ENCODE measurements at regions not wholly inside any gene's neighbourhood (a gene's known extent, or its start where the extent isn't known, plus 50 kb on each side); places are given as distances from the start of the nearest gene placed in this dataset.

DNA sequence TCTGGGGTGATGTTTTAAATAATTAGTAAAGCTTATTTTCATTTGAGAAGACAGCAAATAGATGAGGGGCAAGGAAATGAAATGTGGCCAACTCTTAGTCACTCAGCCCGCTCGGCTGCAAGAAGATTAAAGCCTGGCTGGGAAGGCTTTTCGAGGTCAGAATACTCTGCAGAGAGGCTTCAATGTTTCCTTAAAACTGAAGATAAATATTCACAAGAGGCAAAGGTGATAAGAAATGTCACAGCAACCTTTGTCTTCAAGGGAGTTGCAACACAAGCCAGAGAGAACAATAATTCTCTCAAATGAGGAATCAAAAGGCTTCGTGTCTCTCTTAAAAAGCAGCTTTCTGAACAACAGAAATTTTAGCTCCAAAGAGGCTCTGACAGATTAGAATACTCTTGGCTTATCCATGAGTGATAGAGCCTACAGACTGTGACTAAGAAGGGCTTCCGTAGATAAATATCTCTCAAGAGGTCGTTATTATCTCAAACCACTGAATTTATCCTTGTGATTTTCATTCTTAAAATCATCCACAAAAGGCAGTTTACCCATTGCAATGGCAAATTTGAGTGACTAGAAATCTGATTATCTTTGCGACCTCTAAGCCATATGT is 92.5 kb downstream of the KLF6 start:
- no peak for DNase-seq (ENCODE audit: low read depth, low spot score)

DNA sequence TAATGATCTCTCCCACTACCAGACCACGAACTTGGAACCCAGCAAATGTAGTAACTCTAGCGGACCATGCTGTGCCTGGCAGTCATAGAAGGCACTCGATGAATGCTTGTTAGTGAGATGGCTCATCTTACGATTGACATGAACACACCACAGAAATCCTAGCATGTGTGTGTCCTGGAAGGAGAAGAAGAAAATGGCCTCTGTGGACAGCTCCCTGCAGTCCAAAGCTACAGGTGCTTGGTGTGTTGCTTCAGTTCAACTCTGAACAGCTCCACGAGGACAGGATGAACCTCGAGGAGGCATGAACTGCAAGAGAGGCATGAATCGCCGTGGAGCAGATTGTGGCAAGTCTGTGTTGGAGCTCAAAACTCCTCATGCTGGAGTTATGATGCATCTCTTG is 93.5 kb downstream of the KLF6 start:
- no peak for DNase-seq (ENCODE audit: low read depth, low spot score)

DNA sequence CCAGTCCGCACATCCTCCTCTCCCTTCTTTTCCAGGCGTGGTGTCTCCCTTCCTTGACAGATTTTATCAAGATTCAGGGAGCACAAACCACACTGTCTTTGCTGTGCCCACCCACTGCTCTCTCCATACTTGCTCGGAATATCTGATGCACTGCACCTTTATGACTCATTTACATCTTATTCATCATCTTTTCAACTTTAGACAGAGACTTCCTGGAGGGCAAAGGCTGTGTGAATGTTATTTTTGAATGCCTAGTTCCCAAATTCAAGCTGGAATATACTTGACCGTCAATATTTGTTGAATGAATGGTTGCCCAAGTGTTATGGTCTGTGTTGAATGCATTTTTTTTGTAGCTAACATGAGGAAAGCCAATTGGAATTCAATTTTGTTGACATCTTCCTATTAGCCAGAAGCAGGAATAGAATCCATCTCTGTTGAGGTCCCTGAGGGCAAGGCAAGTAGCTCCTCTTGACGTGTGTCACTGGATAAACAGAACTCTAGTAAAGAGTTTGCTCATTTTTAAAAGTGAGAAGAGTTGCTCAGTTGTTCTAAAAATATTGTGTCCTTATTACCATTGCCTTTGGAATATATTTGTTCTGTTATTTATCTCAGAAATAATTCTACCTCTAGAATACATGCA is 95.0 kb downstream of the KLF6 start:
- DNase-seq (ENCODE audit: low read depth, low spot score), result no peak

DNA sequence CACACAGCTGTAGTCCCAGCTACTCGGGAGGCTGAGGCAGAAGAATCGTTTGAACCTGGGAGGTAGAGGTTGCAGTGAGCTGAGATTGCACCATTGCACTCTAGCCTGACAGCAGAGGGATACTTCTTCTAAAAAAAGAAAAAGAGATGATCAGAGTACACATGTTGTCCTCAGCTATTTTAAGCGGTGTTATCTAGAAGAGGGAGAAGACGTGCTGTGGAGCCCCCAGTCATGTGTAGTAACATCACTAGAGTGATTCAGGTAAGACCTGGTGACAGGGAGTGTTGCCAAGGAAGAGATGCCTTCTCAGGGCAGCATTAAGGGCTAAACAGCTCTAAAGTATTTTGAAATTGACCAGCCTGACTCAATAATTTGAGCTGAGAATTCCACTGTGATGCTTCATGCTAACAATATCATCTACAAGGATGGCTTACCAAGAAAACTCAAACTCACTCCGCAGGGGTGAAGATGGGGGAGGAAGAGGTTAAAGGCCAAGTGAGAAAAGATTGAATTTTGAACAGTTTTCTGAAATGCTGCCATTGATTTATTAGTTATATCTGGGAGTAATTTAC is 97.4 kb downstream of the KLF6 start:
- no peak for DNase-seq (ENCODE audit: low read depth, low spot score)

DNA sequence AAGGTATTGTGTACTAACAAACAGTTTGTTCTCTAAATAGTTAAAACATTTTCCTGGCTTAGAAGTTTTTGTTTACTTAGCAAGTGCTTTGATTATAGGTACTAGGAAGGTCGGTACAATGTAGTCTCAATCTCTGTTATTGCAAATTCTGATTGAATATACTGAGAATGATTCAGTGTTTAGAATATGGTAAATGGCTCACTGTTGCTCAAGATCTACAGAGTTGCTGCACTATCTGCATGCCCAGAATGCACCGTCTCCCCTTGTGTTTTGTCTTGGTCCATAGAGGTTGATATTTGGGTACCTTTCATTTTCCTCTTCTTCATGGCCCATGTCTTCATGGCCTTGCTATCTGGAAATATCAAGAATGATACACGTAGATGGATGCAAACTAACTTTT is 99.6 kb downstream of the KLF6 start:
- DNase-seq (ENCODE audit: low read depth, low spot score), result no peak

DNA sequence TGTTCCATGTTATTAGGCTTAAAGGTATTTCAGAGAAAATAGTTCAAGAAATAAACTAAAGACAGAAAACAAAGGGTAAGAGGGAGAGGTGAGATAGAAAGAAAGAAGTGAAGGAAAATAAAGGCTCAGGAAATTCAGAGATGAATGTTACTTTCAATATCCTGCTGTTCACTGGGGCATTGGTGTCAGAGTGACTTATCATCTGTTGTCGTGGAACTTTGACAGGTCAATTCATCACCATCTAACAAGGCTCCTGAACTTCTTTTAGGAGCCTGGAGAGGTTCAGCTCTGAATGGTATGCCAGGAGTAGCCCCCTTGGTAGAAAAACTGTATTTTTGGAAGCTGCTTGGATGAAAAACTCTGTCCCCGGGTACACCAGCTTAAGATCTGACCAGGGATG is 100.1 kb downstream of the KLF6 start:
- DNase-seq (ENCODE audit: low read depth, low spot score), result no peak

DNA sequence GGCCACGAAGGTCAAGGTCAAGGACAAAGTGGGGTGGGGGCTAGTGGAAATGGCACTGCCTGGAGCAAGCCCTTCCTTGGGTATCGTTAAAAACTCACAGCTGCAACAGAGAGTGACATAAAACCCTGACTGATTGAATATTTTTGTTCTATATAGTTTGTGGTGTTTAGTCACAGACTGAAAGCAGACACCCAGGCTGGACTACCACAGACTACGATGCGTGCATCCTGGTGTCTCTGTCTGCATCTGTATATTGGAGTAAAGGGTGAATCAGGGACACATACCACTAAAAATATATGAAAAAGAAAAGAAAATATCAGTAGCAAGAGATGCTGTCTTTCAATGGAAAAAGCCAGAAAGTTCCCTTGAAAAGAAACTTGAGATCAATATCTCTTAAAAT is 101.4 kb downstream of the KLF6 start:
- DNase-seq (ENCODE audit: low read depth, low spot score), result no peak

DNA sequence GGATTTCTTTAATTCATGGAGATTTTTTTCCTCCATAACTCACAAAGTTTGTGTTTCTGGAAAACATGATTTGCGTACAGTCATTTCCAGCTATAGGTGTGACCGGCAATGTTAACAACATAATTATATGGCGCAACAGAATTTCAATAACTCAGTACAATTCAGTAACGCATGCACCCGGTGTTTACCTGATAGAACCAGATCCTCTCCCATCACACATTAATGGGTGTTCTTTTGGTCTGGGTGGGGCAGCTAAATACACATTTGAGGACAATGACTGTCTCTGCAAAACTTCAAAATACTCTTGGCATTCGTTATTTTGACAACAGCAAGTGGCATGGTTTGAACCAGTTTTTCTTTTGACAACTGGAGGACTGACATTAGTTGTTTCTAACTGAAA is 102.3 kb downstream of the KLF6 start:
- no peak for DNase-seq (ENCODE audit: low read depth, low spot score)

DNA sequence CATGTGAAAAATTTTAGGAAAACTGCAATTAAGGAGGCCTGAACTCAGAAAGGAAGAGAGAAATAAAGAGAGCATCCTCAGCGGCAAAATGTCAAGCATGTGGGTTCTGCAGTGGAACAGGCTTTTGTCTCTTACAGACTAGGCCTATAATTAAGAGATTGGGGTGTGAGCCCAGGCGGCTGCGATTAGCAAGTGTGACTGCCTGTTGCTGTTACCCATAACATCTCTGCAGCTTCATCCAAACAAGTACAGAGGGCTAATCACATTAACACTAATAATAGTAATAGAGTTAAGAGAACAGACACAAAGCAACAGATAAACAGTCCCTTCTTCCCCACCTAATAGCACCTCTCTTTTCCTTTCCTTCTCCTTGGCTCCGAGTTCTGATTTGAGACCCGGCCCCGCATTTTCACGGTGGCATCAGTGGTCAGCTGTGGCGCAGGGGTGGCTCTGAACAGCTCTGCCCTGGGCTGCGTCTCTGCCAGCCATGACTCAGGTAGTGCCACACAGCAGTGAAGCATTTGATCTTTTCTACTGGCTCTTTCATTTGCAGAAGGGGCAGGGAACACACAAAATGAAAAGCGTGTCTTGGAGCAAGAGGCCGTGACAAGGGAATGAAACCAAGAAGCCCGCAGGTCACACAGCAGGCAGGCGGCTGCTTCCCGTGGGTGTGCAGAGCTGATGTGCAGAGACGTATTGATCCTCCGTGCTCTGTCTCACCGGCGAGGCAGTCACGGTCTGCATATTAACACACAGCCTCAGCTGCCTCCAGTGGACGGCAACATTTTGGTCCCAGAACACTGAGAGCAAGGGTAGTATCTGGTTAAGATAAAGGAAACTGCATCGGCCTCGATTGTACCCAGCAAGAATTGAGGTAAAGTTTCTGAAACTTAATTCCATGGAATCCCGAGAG is 103.1 kb downstream of the KLF6 start:
- DNase-seq (ENCODE audit: low read depth, low spot score), result no peak

DNA sequence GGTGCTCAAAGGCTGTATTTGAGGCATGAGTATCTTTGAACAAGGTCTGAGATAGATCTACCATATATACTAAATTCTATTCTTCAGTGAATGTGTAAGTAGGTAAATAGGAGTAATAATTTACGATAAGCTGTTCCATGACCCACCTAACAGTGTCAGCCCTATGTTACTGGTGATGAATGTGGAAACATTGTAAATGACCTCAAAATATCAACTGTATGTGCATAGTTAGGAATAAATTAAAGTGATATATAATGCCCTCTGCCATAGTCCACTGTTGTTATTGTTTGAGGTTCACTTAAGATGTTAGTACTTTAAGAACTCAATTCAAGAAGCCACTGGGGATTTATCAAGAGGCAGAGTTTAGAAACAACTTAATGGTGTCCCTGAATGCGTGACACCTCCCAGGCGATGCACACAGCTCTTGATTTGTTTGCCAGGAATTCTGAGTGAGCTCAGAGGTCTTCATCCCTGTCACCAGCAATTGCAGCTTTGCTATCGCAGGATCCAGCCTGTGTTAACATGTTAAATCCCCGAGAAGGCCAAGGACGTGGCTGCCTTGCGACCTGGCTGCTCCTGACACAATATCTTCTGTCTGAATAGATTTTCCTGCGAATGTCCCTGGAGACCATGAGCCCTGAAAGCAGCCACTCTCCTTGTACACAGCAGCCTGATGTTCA is 104.9 kb downstream of the KLF6 start:
- no peak for DNase-seq (ENCODE audit: low read depth, low spot score)

DNA sequence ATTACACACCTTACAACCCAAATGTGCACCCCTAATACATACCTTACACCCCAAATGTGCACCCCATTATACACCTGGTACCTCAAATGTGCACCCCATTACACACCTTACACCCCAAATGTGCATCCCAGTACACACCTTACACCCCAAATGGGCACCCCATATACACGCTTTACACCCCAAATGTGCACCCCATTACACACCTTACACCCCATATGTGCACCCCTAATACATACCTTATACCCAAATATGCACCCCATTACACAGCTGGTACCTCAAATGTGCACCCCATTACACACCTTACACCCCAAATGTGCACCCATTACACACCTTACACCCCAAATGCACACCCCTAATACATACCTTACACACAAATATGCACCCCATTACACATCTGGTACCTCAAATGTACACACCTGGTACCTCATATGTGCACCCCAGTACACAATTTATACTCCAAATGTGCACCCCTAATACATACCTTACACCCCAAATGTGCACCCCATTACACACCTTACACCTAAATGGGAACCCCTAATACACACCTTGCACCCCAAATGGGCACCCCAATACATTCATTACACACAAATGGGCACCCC is 106.3 kb downstream of the KLF6 start:
- DNase-seq (ENCODE audit: low read depth, low spot score), result no peak

DNA sequence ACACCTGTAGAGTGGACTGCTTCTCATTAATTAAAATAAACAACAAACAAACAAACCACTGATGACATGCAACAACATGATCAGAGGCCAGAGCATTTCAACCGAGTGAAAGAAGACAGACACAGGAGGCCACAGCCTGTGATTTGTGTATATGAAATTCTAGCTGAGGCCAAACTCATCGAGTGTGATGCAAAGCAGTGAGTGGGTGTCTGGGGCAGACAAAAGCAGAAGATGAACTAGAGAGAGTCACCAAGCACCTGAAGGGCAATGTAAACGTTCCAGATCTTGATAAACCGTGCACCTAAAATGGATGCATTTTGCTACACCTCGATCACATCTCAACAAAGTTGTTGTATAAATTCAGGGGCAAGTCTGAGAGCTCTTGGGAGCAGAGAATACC is 108.4 kb downstream of the KLF6 start:
- DNase-seq (ENCODE audit: low read depth, low spot score), result no peak

DNA sequence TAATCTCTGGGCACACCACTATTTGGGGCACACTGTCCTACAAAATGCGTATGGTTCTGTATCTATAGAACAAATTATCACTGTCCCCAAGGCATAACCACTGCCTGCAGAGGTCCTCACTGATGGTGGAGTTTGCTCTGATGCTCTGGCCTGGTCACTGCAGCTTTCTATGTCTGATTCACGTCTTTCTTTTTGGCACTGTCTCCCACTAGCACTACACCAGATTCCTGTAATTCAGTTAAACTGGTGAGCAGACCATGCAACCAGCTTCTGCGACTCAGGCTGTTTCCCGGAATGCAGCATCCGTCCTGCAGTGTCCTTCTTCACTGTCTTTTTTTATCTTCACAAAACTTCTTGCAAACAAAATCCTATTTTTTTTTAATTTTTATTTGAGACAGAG is 112.8 kb downstream of the KLF6 start:
- DNase-seq (ENCODE audit: low read depth, low spot score), result no peak

DNA sequence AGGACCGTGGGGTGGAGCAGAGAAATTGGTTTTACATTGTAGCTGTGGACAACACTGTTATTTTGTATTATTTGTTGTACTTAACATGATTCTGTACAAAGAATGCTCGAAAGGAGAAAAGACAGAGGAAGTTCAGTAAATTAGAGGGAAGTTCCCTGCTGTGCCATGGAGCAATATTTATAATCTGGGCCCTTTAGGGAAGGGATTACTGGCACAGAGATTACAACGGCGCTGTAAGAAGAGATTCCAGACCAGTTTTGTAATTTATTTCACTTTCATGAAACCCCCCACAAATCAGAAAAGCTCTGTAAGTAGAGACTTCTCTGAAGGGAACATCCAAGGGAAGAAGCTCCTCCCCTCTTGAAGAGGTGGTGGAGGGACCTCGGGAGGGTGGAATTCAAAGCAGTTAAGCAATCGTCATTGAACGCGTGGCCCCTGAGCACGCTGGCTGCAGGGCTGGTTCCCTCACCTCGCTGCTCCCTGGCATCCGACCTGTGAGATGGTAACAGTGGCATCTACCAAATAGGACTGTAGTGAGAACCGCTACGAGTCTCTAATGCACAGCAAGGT is 113.5 kb downstream of the KLF6 start:
- no peak for DNase-seq (ENCODE audit: low read depth, low spot score)

DNA sequence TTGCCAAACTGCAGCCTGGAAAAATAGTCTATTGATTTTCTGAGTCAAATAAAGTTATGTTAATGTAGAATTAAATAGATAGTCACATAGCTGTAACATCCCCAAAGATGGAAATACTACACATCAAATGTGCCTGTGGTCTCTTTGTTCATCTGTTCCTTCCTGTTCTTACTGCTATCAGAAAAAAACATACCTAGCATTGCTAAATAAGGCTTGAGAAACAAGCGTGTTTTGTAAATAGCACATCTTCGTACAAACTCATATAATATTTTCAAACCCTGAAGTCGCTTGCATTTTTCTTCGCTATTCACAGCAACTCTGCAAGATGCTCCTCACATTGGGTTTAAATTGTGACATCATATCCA is 116.1 kb downstream of the KLF6 start:
- no peak for DNase-seq (ENCODE audit: low read depth, low spot score)

DNA sequence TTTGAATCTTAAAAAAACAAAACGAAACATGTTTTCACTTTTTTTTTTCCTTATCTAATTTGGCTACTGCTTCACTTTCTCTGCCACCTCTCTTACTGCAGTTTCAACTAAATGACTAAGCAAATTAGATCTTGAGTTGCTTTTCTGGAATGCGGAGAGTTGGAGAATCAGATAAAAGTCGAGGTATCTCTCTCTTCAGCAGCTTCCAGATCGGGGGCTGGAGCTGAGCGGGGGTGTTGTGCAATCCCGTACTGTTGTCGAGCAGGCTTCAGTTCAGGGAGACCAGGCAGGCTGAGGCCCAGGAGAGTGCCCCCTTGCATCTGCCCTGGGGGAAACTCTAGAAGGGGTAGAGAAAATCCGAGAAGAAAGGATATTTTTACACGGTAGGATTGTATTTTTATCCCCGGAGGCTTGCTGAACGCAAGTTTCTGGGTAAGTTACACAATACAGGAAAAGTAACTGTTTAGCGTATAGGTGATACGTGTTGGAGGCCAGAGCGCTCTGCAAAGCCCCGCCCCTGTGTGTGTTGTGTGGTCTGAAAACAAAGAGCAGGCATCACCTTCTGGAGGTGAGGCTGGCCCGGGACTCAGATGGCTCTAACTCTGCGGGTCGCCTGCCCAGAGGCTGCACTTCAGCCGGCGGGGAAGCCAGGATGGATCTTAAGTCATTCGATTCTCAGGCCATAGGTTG is 116.6 kb downstream of the KLF6 start:
- DNase-seq (ENCODE audit: low read depth, low spot score), result peak; percentile 40

DNA sequence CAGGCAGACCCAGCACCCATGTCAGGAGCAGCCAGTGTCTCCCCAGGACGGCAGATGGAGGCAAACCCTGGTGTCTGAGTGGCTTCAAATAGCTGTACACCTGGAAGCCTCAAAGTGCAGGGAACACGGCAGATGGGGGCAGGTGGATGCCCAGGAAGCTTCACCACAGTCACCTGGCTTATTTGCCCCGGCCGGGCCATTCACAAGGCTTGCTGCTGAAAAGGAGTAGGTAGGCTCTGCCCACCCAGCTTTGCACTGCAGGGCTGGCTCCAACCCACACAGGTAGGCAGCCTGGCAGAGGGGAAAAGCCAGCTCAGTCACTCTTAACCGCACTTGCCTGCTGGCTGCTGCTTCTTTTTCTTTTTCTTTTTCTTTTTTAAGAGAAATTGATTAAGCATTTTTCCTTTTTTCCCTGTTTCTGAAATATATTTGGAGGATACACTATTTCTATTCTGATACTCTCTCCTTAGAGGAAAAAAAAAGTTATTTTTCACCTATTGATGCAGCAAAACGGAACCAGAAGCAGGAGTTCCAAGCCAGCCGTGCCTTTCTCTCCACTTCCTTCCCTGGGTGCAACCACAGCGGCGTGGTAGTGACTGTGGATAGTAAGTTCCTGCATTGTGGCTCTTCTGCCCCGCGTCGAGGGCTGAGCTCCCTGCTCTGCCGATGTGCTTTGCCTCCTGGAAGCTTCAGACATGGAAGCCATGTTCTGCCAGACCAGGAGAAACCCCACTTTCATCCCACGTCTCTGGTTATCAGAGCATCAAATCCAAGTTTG is 118.3 kb downstream of the KLF6 start:
- no peak for DNase-seq (ENCODE audit: low read depth, low spot score)

DNA sequence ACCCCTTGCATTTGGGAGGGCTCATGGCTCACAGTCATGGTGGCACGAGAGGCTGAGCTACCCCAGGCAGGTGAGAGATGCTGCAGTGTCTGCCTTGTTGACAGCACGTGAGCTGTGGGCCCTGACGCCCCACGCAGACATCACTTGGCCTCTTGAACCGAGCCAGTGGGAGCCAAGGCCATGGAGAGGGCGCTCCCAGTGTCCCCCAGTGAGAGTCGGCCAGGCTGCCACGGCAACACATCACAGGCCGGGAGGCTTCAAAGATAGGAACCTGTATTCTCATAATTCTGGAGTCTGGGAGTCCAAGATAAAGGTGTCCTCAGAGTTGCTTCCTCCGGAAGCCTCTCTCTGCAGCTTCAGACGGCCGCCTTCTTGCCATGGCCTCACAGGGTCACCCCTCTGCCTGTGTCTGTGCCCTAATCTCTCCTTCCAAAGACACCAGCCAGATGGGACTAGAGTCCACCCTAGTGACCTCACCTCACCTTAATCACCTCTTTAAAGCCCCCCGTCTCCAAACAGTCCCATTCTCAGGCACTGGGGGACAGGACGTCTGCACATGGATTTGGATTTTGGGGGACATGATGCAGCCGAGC is 119.6 kb downstream of the KLF6 start:
- DNase-seq (ENCODE audit: low read depth, low spot score), result no peak

DNA sequence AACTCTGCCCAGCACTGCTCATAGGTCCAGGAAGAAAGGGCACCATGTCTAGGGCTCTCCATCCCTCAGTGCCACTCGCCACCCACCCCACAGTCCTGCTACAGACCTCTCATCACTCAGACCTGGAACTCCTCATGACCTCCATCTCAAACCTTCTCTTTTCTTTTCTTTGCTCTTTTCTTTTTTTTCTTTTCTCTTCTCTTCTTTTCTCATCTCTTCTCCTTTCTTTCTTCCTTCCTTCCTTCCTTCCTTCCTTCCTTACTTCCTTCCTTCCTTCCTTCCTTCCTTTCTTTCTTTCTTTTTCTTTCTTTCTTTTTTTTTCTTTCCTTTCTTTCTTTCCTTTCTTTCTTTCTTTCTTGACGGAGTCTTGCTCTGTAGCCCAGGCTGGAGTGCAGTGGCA is 122.2 kb downstream of the KLF6 start:
- no peak for DNase-seq (ENCODE audit: low read depth, low spot score)

DNA sequence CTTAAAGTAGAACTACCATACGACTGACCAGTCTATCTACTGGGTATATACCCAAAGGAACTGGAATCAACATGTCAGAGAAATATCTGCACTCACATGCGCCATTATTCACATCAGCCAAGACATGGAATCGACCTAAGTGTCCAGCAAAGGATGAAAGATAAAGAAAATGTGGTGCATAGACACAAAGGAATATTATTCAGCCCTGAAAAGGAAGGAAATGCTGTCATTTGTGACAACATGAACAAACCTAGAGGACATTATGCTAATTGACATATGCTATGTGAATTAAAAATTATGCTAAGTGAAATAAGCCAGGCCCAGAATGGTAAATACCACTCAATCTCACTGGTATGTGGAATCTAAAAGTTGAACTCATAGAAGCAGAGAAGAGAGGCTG is 123.7 kb downstream of the KLF6 start:
- no peak for DNase-seq (ENCODE audit: low read depth, low spot score)

Measured in activated CD4-positive, CD25-positive, alpha-beta regulatory T cell treated with anti-CD3 and anti-CD28 coated beads, Interleukin-2, amount 50 U/mL, for 16 hours (primary cell).